ENCODE measurements at regions not wholly inside any gene's neighbourhood (a gene's known extent, or its start where the extent isn't known, plus 50 kb on each side); places are given as distances from the start of the nearest gene placed in this dataset.

DNA sequence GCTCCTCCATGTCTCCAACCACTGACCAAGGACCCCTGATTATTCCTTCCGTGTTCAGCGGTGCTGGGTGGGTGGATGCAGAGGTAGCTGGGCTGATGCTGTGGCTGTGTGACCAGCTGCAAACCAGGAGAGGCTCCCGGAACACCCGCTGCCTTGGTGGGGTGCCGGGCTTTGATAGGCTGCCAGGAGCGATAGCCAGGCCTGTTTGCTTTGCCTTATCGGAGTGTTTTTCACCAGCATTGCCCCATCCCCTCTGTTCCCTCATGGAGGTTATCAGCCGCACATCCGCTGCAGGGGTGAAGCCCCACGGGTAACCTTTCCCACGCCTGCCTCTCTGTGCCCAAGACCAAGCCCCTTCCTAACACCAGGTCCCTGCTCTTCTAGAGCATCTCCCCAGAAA, 354.3 kb downstream of the C16orf95 start:
- ChIA-PET POLR2A (no interaction called here), CTCF (no interaction called here)
- no peak for ATAC-seq
- Histone ChIP-seq H3K4me3 (no peak overlapping the region), H3K4me1 (no peaks in the 10 kb centered on the region), H3K27ac (no peak overlapping the region), H3K9me3 (no peaks in the 10 kb centered on the region), H3K4me2 (no peak overlapping the region)
- no peak for FAIRE-seq
- TF ChIP-seq REST (IDR thresholded peaks at IDR 0.05) = no peak
- no peak for DNase-seq (ENCODE audit: low read depth in 1 of 2, low spot score in 1 of 2)
- WGBS (ENCODE audit: missing lambda C conversion rate) = 76% methylated on average over 10 of the region's 11 CpGs

GRCh38 chr16:86963600-86964575, 353.3 kb downstream of the C16orf95 start:
- WGBS (ENCODE audit: missing lambda C conversion rate) = 69% methylated on average over 23 of the region's 25 CpGs
- TF ChIP-seq NFE2L2 (conservative IDR thresholded peaks at IDR 0.05; ENCODE audit: low read length) (no peak), ZNF302 (CRISPR knock-in tag; IDR thresholded peaks at IDR 0.05) (no peak), FOSB (CRISPR knock-in tag; IDR thresholded peaks at IDR 0.05) (no peak), HOXA7 (CRISPR knock-in tag; IDR thresholded peaks at IDR 0.05) (no peak), RAD21 (conservative IDR thresholded peaks at IDR 0.05 in 1 of 2, IDR thresholded peaks at IDR 0.05 in 1 of 2) (no peak)
- FAIRE-seq (no peak), DNase-seq (ENCODE audit: low read depth in 1 of 2, low spot score in 1 of 2) (no peak), ATAC-seq (no peak)
- Histone ChIP-seq H3K4me3 (no peak overlapping the region), H3K4me1 (no peaks in the 10 kb centered on the region), H3K4me2 (no peak overlapping the region), H3K27ac (no peak overlapping the region), H3K9me3 (no peaks in the 10 kb centered on the region)
- ChIA-PET POLR2A (no interaction called here), CTCF (interaction anchor here (0.8 kb wide), 1 partner anchor 11 kb away, joined by 3 read pairs; no protein-coding TSS in a partner anchor)

DNA sequence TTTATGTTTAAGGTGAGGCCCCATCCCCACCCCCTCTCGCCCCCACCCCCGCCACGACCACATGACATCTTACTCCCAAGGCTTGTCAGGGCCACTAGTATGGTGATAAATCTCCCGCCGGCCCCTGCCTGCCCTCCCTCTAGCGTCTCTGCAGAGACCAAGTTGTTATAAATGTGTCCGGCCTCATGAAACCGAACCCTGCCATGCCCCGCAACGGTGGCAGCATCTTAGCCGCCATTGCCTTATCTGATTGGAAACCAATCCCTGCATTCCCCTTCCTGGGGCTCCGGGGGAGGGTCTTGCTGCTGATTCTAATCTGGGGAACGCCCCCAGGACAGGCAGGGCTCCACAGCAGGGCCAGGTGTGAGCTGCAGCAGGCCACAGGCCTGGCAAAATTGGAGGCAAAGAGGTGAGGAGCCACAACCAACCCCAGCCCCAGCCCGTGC, 352.4 kb downstream of the C16orf95 start:
- Histone ChIP-seq H3K4me2 (no peak overlapping the region), H3K4me1 (no peaks in the 10 kb centered on the region), H3K9me3 (no peaks in the 10 kb centered on the region), H3K27ac (no peak overlapping the region), H3K4me3 (no peak overlapping the region)
- POLR2A ChIA-PET = no interaction called here
- FAIRE-seq (no peak), ATAC-seq (no peak), DNase-seq (ENCODE audit: low read depth in 1 of 2, low spot score in 1 of 2) (no peak)
- WGBS (ENCODE audit: missing lambda C conversion rate) = 74% methylated on average over 8 of the region's 14 CpGs
- CTCF ChIA-PET = no interaction called here
- no peak for TF ChIP-seq GATA3 (IDR thresholded peaks at IDR 0.05; ENCODE audit: borderline replicate concordance)
- TF ChIP-seq TFCP2L1 (CRISPR knock-in tag; IDR thresholded peaks at IDR 0.05) = no peak
- no peak for TF ChIP-seq POLR2A (IDR thresholded peaks at IDR 0.05; ENCODE audit: low read length)
- TF ChIP-seq ZFP36 (IDR thresholded peaks at IDR 0.05; ENCODE audit: borderline replicate concordance, partially characterized antibody) = no peak
- no peak for TF ChIP-seq CBX2 (IDR thresholded peaks at IDR 0.05; ENCODE audit: borderline replicate concordance, low read depth)
- TF ChIP-seq MAZ (IDR thresholded peaks at IDR 0.05; ENCODE audit: borderline replicate concordance, low read depth, low read length) = no peak
- TF ChIP-seq HEYL (CRISPR knock-in tag; IDR thresholded peaks at IDR 0.05) = no peak
- no peak for TF ChIP-seq MAX (IDR thresholded peaks at IDR 0.05)
- TF ChIP-seq HOXB5 (CRISPR knock-in tag; IDR thresholded peaks at IDR 0.05) = no peak
- no peak for TF ChIP-seq JUN (IDR thresholded peaks at IDR 0.05)
- no peak for TF ChIP-seq FOXS1 (CRISPR knock-in tag; IDR thresholded peaks at IDR 0.05)
- TF ChIP-seq ZNF302 (CRISPR knock-in tag; IDR thresholded peaks at IDR 0.05) = no peak
- no peak for TF ChIP-seq RFX5 (IDR thresholded peaks at IDR 0.05)
- no peak for TF ChIP-seq RAD21 (conservative IDR thresholded peaks at IDR 0.05 in 1 of 2, IDR thresholded peaks at IDR 0.05 in 1 of 2)

Measured in A549 (cell line).